Renal cortex interstitium (tissue), 11 donors: ENCODE measurements at regions not wholly inside any gene's neighbourhood (a gene's known extent, or its start where the extent isn't known, plus 50 kb on each side); places are given as distances from the start of the nearest gene placed in this dataset.

Experiments used
- DNase-seq, 11 donors: peaks; one replicate each; pipeline ENCODE4 v3.0.0-alpha.2; 2013; ENCODE audit warnings: low read depth in 9 of 11, low spot score in 4 of 11; ENCODE audit errors: extremely low read depth in 1 of 11

DNA sequence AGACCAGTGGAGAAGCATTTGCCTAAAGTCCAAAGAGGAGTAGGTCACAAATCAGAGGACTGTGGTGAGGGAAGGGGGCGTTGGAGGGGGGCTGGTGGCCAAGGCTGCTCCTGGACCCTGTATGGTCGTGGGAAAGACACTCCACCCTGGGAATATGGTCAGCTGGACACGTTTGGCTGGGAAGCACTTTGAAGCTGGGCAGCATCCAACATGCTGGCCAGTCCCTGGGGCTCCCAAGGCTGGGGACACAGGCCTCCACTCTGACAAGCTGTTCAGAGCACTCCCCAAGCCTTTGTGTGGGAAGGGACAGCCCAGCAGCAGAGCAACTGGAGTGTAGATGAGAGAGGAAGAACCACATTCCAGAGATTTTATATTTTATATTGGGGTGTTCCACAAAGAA is 203.2 kb downstream of the ANKRD60 start:
- DNase-seq: no peak

DNA sequence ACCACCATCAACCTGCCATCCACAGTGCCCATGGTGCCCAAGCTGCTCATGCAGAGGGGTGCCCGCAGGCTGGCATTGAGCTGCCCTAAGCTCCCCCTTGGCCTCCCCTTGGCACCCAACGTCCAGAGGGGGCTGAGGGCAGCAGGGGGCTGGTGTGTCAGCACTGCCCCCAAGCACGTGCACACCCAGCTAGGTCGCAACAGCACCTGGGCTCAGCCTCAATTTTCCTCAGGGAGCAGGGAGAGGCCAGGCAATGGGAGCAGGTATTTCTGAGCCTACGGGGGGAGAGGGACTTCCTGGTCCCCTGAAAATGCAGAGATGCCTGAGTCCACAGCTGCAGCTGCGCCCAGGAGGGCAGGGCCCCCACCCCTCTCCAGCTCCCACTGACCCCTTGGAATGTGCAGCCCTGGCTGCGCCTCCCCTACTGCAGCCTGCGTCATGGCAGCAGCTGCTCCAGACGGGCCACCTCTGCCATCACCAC is 204.2 kb downstream of the ANKRD60 start:
- no peak for DNase-seq

DNA sequence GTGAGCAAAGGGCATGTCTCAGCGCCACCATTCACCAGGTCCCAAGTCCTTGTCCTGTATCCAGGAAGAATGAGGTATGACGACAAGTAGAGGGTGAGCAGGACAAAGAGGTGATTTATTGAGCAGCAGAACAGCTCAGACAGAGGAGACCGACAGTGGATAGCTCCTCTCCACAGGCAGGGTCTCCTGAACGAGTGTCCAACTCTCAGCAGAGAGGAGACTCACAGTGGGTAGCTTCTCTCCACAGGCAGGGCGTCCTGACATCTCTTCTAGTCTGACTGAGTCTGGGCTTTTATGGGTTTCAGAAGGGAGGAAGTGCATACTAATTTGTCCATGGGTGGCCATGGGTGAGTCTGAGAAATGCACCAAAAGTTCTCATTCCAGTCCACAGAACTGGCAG is 204.7 kb downstream of the ANKRD60 start:
- no peak for DNase-seq

DNA sequence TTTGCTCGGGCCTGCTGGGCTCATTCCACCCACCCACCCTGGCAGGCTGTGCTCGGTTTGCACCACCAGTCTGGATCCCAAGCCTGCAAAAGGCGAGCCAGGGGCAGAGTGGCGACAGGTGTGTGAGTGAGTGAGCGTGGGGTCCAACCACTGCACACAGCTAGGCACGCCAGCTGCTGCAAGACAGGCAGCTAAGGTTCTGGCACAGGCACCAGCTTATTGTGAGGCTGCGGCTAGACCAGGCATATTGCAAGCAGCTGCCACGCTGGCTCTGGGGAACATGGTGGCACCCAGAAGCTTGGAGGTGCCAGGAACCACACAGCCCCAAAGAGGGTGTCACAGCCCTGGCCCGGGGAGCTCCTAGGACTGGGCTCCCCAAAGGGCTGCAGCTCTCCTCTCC is 205.1 kb downstream of the ANKRD60 start:
- no peak for DNase-seq

DNA sequence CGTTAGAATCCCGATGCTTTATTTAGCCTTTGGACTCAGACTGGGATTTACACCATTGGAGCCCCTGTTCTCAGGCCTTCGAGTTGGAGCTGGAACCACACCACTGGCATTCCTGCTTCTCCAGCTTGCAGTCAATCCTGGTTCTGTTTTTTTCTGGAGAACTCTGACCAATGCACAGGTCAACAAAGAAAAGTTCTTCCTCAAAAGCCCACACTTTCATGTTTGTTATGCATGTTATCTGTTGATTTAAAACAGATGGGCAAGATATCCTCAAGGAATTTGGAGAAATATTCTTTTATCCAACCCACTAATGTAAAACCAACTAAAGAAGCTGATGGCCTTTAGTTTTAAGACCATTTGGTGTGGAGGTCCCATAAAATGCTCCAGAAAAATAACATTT is 205.7 kb downstream of the ANKRD60 start:
- no peak for DNase-seq

DNA sequence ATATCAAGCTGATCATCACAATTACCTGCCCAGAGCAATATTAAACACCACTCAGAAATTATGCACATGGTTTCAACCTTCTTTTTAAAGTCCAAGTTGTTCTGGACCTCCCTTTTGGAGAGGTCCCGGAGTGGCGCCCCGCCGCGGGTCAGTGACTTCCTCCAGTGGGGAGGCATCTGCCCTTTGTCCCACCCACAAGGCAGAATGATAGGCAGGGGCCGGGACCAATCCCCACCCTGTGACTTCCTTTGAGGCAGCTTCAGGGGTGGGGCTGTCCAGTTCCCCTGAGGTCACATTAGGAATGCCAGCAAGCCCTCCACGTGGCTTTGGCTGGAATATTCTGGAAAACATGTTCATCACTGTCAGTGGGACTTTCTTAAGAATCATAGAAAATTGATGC is 207.0 kb downstream of the ANKRD60 start:
- no peak for DNase-seq

DNA sequence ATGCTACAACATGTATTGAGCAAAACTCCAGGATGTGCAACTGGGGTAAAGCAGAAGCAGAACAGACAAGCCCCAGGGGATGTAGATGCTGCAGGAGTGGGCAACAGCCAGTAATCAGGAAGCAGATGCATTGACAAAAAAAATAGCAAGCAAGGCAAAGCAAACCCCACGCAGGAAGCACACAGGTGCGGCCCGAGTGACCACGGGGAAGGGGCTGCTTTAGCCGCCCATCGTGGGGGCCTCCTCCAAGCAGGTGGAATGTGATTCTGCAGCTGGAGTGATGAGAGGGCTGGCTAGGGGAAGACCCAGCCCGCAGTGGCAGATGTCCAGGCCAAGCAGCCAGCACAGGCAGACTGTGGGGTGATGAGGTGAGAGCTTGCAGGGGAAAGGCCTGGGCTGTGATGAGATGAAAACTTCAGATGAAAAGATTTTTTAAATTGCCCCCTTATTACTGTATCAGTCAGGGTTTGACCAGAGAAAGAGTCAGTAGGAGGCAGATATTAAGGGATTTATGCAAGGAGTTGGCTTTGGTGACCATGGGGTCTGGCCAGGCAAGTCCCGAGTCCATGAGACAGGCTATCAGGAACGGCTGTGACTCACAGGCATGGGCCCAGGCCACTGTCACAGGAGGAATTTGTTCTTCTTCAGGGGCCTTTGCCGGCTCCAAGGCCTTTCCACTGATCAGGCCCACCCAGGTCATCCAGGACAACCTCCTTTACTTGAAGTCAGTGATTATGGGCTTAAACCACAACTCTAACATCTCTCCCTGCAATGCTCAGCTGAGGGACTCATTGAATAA is 207.6 kb downstream of the ANKRD60 start:
- no peak for DNase-seq

DNA sequence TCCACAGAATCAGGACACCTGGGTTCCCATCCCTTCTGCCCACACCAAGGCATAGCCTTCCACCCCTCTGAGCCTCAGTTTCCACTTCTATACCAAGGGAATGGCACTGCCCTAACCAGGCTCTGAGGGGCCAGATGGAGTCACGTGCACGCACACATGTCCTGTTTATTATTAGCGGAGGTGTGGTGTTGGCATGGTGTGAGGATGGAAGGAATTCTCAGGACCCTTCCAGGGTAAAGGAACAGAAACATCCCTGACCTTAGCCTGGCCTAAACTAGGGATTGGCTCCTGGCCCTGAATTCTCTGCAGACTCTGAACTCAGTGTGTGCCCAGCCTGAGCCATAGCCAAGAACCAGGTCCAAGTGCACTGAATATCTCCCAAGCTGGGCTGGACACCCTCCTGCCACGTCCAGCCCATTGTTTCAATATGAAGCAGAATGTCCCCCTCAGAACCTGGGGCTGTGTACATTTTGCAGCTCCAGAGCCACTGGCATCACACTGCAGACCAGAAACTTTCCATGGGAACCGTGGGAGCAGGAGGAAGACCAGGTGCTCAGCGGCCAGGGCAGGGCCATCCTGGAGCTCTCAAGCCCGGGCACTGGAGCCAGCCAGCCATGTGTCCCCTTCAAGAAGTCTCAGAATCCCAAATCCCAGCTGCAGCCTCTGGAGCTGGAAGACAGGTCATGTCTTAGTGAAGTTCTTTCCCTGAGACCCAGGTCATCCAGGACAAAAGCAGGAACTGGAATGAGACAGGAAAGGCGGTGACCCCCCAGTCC is 208.4 kb downstream of the ANKRD60 start:
- DNase-seq: no peak

DNA sequence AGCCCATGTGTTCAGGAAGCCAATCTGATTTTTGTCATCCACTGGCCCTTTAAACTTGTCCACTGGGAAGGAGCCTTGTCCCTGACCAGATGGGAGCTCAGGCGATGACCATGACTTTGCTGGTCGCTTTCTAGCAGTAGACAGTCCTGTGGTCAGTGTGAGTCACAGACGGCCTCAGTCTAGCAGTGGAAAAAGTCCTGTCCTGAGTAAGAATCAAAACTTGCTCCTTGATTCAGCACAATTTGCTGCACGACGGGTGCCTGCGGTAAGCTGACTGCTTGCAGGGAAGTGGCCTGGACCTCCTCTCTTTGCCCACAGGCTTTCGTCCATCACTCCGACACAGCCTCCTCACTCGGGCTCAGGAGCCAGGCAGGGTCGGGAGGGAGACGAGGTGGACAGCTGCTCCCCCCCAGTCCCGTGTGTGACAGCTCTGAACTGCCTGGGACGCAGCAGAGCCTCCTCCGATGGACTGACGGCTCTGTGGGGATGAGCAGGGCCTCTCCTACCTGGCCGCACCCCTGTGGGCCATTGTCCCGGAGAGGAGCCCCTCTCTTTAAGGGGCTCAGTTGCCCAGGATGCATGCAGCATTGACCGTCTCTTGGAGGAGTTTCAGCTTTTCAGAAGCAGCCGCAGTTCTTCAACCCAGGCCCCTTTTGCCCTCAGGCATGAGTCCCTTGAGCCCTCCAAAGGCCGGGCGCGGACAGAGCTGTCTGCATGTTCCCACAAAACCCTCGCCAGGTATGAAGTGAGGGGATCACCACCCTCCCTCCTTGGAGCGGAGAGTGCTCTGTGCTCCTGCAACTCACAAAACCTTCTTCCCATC is 209.2 kb downstream of the ANKRD60 start:
- no peak for DNase-seq

DNA sequence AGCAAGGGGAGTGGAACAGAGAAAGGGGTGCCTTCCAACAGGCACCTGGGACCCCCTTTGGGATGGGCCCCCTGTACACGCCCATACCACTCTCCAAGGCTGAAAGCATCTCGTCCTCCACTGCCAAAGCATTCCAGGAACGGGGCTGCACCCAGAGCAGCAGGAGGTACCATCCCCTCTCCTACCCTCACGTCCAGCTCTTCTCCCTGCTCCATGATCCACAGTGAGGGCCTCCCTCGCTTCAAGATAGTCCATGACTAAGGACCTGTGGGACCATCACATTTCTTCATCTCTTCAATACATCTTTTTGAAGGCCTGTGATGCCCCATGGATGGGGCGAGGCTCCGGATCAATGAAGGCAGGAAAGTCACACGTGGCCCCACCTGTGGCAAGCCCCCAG is 209.9 kb downstream of the ANKRD60 start:
- DNase-seq: no peak

DNA sequence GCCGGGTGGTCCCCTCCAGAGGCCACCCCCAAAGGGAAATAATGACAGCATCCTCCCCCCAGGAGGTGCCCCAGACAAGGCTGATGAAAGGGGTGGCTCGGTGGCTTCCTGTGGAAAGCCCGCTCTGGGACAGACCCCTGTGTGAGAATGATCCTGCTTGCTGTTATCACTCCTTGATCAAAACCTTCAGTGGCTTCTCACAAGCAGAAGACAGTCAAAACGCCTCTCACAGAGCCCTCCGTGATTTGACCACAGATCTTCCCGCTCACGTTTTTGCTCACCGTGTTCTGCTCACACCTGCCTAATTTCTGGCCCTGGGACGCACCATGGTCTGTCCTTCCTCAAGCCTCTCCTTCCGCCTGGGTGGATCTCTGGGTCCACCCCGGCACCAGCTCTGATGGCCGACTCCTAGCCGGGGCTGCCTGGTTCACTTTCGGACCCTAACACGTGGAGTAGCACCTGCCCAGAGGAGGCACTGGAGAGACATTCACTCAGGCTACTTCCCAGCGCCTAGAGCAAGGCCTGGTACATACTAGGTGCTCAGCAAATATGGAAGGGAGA is 210.4 kb downstream of the ANKRD60 start:
- DNase-seq: no peak

DNA sequence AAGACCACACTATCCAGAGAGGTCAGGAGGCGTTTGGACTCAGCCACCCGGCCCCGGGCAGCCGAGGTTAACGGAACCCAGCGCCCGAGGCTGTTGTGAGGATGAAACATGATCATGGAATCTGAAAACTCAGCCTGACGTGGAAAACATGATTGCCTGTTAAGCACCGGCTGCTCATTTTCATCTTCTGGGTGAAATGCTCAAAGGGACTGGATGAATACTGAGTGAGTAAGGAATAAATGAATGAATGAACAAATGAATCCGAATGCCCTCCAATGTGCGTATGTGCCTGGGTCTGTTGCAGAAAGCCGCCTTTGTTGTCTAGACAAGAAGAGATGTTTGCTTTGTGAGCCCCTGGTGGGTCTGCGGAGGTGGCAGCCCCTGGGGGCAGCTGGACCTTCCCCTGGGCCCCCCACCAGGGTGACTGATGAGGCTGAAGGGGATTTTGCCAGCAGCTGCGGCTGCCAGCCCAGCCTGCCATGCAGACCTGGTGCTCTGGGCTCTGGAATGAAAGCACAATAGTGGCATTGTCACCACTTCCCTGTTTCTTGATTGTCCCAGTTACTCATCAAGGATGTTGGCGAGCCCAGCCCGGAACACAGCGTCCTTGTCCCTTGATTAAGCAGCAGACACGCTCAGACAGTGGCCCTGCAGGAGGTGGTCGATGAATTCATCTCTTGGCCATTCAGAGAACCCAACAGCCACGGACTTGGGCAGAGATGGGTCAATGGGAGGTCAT is 211.1 kb downstream of the ANKRD60 start:
- no peak for DNase-seq

DNA sequence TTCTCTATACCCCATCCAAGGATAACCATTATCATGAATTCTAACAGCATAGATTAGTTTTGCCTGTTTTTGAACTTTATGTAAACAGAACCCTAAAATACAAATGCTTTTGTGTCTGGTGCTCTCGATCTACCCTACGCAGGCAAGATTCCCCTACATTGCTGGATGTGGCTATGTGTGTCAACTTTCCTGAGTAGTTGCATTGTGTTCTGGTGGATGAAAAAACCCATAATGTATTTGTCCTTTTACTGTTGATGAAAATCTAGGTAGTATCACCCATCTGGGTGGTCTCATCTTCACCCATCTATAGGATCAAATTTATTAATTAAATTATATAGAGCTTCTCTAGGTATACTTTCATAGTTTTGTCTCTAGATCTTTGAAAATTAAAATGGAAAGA is 211.7 kb downstream of the ANKRD60 start:
- DNase-seq: no peak

DNA sequence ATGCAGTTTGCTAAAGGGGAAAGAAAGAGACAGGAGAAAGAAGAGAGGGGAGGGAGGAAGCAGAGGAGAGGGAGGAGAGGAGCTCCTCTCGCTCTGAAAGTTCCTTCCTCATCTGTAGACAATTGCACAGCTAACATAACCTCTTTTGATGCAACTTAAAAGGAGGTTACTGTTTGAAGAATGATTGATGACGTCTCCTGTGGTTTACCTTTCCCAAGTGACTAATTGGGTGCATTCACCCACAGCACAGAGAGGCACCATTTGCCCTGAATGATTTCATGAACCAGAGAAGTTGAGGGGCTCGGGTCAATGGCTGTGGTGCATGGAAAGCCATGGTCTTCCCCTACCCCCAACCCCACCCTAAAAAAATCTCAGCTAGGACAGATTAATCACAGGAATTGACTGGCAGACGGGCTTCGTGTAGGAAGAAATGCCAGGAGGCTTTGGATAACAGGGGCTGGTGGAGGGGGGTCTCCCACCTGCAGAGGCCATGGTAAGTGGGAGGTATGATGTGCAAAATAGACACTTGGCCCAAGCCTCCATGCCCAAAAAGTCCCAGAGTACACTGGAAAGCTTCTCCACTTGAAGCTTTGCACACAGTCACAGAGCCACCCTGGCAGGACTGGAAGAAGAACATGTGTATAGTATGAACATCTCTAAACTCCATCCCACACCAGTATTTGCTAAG is 213.7 kb downstream of the ANKRD60 start:
- DNase-seq: peak in 1 of 11 donors; percentile 22

DNA sequence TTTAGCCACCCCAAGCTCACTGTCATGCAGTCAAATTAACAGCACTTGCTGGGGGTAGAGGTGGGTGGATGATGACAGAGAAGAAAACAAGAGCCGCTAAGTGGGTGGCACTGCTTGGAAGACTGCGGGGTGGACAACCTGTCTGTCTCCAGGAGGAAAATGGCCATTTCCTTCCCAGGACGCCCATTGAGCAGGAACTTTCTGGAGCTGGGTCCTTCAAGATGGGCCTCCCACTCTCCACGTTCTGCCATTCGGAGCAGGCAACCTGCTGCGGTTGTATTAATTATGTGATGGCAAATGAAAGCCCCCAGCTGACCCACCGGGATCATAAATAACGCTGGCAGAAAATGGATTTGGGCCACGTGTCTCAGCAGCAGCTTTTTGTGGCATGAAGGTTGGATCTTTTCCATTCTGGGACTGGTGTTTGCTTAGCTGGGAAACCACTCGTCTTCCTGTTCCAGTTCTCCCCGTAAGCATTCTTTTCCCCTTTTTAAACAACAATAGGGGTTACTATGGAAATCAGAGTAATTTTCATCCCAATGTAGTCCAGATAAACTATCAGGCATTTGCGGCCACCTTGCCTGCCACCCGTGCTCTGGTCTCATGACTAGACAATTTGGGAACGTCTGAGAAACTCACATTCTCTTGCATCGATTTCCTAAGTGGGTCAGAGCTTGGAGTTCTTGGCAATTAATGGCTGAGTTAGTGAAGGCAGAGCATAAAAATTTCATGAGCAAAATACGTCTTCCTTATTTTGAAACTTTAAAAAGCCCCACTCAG is 215.5 kb downstream of the ANKRD60 start:
- no peak for DNase-seq

DNA sequence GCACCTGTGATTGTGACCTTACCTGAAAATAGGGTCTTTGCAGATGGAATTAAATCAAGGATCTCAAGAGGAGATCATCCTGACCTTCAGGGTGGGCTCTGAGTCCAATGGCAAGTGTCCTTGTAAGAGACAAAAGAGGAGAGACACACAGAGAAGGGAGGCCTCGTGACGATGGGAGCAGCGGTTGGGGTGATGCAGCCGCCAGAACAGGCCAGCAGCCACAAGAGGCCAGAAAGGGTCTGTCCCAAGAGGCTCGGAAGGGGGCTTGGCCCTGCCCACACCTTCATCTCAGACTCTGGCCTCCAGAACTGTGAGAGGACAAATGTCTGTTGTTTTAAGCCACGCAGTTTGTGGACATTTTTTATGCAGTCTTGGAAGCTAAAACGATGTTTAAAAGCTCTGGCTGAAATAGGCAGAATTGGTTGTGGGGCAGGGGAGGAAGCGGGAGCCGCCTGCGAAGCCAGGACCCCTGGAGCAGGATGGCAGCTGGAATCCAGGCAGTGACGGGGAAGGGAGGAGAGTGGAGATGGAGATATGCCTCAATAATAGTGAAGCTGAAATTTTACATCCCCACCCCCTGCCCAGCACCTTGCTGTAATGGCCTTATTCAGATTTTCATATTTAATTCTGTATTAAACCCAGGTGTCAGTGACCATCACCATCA is 216.4 kb downstream of the ANKRD60 start:
- no peak for DNase-seq
